T-helper 1 cell treated with Interleukin-12 subunit alpha and Interleukin-12 subunit beta and Interleukin-4 antibody, amounts not matched to agents 30 ng/mL and 1 ng/mL, for 36 hours (primary cell): ENCODE measurements at regions not wholly inside any gene's neighbourhood (a gene's known extent, or its start where the extent isn't known, plus 50 kb on each side); places are given as distances from the start of the nearest gene placed in this dataset.
"Not testable (repeated sequence)": the region's sequence is repeated elsewhere in the genome, so short reads cannot be mapped to it uniquely, and the experiment has no call there.

Experiments
- intact Hi-C: fragments of 100-400 bp; cut with micrococcal nuclease; formaldehyde crosslinking; loops from one replicate; pipeline ENCODE4 v1.15.1; 2024

DNA sequence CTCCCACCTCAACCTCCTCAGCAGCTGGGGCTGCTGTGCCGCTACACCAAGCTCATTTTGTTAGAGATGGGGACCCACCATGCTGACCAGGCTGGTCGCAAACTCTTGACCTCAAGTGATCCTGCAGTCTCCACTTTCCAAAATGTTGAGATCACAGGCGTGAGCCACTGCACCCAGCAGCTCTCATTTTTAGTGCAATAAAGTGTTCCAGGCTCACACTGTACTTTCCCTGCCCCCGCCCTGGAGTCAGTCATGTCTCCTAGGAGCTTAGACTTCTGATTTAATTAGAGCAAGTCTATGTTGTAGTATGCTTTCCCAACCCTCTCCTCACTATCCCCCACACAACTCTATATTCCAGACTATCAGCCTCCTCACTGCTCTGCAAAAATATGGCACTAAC lies 238.0 kb upstream of the ACTBL2 start:
- intact Hi-C loops, result no loop called here

DNA sequence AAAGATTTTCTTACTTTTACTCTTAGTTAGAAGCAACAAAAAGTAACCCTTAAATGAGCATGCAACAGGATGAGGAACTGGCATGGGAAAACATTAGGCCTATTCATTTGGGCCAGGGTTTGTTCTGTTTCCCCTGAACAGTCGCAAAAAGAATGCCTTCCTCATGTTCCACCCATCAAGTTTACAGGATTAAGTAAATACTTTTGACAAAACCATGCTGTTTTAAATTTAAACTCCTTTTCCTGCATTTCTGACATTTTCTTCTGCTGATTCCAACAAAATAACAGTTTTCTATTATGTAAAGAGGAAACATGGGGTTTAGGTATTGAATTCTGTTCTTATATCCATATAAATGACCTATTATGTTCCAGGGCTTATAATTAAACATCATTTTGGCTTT lies 236.6 kb upstream of the ACTBL2 start:
- intact Hi-C loops, result no loop called here

DNA sequence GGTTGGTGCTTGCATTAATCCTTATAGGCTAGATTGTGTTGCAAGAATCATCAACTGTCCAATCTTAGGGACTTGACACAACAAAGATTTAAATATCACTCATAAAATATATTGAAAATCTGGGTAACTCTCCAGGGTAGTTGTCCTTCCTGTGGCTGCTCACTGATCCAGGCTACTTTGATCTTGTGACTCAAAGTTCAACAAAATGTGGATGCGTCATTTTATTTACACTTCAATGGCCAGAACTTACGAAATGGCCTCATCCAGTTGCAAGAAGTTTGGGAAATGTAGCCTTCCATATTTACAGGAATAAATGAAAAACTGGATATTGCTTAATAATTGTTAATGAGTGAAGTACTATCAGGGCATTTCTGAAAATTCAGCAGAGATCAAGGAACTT lies 235.5 kb upstream of the ACTBL2 start:
- intact Hi-C loops, result no loop called here

- intact Hi-C loops, result no loop called here
Observed at GRCh38 chr5:57717555-57717954, 234.9 kb upstream of the ACTBL2 start.

DNA sequence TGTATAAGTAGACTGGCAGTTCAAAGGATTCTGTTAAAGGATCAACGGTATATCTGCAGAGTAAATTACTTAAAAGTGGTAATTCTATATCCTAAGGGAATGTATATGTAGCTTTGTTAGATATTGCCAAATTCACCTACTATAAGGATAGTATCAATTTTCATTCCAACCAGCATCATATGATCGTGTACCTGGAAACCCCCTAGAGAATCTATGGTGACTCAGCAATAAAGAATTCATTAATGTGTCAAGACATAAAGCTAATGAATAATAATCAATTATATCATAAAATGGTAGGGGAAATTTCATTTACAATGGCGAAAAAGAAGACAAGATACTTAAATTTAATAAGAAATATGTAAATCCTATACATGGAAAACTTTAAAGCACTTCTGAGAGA lies 234.1 kb upstream of the ACTBL2 start:
- intact Hi-C loops, result no loop called here

- intact Hi-C loops, result no loop called here
Observed at GRCh38 chr5:57715296-57715695, 232.7 kb upstream of the ACTBL2 start.

- intact Hi-C loops, result not testable (repeated sequence)
Observed at GRCh38 chr5:57713535-57713934, 230.9 kb upstream of the ACTBL2 start.

GRCh38 chr5:57711946-57712345 lies 229.3 kb upstream of the ACTBL2 start:
- intact Hi-C loops, result no loop called here

DNA sequence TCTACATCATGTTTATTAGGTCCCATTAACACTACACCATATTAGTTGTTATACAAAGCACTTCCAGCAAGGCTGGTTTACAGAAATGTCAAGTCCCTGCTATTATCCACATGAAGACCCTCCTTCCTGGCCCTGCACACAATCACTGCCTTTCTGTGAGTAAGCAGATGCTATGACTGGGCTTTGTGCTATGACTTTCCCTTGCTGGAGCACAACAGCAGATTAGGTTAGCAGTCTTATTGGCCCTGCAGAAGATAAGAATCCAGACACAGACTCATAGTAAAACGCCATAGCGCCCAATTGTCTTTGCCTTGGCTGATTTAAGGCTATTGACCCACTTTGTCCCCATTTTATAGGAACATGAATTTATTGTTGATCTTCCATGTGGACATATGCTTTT lies 228.9 kb upstream of the ACTBL2 start:
- intact Hi-C loops, result no loop called here

DNA sequence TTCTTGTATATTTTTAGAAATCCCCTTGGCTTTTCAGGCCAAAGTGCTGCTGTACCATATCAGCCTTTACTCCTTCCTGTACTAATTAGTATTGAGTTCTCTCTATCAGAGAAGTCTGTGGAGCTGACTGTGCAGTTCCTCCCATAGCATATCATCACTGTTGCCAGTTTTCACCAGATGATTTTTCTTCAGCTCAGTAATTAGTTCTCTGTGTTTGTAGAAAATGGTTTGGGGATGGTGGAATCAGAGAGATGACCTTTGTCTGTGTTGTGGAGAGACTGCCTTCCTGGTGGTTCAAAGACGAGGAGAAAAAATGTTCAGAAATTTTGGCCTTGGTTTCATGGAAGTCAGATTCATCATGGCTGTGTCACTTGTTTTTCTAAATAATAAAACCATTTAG lies 227.5 kb upstream of the ACTBL2 start:
- intact Hi-C loops, result no loop called here

DNA sequence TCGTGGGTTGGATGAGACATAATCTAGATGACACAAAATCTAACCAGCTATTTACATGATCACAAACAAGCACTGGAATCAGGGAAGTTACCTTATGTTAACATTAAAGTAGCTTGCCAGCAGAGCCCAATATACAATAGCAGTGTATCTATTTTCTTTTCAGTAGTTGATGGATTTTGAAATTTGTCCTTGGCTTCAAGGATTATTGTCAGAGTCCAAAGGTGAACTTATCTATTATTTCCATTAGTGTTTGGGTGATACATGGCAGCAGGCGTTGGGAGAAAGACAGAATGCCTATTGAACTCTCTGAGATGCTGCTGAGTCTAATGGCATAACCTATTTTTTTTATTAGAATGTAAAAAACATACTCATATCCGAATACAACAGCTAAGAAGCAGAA lies 223.2 kb upstream of the ACTBL2 start:
- intact Hi-C loops, result no loop called here

- intact Hi-C loops, result no loop called here
Observed at GRCh38 chr5:57703721-57704120, 221.1 kb upstream of the ACTBL2 start.

GRCh38 chr5:57700484-57700883 lies 217.9 kb upstream of the ACTBL2 start:
- intact Hi-C loops, result no loop called here

DNA sequence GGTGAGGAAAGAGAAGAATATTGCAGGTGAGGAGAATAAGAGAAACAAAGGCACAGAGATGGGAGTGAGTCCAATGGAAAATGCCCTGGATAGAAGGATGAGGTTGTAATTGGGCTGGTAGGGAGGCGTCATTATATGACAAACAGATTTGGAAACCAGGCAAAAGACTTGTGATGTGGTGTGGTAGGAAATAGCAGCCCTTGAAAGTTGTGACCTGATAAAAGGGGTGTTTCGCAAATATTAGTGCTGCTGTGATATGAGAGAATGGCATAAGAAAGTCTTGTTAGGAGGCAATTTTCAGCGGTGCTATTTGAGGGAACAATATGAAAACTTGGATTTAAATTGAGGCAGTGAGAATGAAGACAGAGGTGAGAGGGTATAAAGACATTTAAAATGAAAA lies 217.5 kb upstream of the ACTBL2 start:
- intact Hi-C loops, result no loop called here

GRCh38 chr5:57698802-57699201 lies 216.2 kb upstream of the ACTBL2 start:
- intact Hi-C loops, result no loop called here

DNA sequence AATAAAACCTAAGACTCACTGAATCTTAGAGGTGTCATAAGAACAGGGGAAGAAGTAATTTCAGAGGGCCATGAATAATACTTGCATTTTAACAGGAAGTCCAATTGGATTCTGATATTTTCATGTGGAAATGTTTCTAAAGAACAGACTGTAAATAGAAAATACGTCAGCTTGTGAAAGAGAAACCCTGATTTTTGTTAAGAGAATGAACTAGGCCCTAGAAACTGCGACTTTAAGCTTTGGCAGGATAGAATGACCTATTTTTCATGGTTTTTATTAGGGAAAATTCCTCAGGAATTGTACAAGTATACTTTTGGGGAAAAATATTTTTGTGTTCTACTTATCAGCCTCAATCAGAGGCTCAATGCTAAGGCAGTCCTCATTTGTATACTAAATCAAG lies 215.5 kb upstream of the ACTBL2 start:
- intact Hi-C loops, result no loop called here

GRCh38 chr5:57696825-57697570 lies 214.4 kb upstream of the ACTBL2 start:
- intact Hi-C loops, result no loop called here

DNA sequence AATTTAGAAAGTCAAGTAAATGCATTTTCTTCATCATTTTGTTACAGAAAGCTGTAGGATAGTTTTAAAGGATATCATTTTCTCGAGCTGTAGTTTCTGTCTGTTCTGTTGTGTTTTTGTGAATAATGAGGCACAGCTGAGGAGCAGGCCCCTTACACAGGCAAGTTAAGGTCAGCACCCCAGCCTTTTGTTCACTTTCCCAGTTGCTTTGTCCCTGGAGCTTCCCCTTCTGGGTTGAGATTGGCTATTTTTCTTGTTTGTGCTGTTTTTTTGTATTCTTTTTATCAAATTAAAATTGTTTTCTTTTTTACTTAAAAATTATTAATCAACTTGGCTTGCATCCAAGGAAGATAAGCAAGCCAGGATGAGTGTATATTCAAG lies 213.8 kb upstream of the ACTBL2 start:
- intact Hi-C loops, result no loop called here

- intact Hi-C loops, result no loop called here
Observed at GRCh38 chr5:57695706-57696388, 213.2 kb upstream of the ACTBL2 start.

GRCh38 chr5:57695179-57695578 lies 212.6 kb upstream of the ACTBL2 start:
- intact Hi-C loops, result no loop called here

GRCh38 chr5:57693488-57694305 lies 211.1 kb upstream of the ACTBL2 start:
- intact Hi-C loops, result no loop called here
